HG03469 (cell line): ENCODE measurements at regions not wholly inside any gene's neighbourhood (a gene's known extent, or its start where the extent isn't known, plus 50 kb on each side); places are given as distances from the start of the nearest gene placed in this dataset.
"Not testable (repeated sequence)": the region's sequence is repeated elsewhere in the genome, so short reads cannot be mapped to it uniquely, and the experiment has no call there.

ENCODE experiments used
- ATAC-seq: cut with Tn5 transposase; IDR thresholded peaks from one replicate; pipeline ENCODE4 v1.9.1; 2021; ENCODE audit warnings: mild to moderate bottlenecking, moderate library complexity, moderate number of reproducible peaks; ENCODE audit not compliant: unreplicated experiment

DNA sequence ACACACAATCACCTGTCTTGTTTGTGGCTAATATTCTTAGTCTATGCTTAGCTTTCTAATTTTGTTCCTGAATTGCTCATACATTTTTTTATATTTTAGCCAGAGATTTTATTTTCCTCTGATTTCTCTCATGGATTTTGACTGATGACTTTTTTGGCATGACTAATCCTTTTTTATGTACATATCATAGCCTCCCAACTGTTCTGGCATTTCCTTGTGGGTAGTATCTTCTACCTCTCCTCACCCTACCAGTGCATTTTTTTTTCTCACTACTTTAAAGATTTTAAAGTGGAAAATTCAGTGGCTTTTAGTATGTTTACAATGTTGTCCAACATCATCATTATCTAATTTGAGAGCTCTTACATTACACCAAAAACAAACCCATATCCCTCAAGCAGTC, 84.4 kb upstream of the TENM4 start:
- ATAC-seq, result no peak

DNA sequence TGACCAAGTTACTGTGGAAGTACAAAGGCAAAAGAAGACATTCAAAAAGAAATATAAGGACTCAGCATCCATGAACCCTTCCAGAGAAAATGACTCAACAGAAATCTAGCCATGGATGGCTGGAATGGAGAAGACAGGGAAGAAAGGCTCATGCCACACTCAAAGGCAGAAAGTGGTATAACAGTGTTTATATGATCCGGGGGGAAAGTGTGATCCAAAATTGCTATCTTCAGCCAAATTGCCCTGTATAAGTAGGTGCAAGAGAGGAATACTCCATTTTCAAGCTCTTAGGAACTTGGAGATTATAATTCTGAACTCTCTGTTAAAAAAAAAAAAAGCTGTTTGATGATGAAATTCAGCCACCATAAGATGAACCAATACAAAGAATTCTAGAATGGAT, 81.8 kb upstream of the TENM4 start:
- ATAC-seq, result no peak

DNA sequence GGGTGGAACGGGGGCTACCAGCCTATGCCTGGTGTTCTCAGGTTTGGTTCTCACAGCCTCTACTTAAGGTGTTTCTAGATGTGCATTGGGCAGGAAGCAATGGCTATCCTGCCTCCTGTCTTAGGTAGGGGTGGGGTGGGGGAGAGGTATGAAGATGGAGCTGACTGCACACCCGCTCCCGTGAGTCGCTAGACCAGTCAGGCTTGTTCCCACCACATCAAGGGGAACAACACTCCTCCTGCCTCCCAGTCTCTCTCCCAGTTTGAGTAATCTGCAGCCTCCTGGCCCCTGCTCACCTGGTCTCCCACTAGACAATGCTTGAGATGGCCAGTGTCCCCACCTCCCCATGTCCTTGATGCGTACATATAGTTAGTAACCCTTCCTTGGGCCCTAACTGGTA, 79.3 kb upstream of the TENM4 start:
- ATAC-seq, result no peak

DNA sequence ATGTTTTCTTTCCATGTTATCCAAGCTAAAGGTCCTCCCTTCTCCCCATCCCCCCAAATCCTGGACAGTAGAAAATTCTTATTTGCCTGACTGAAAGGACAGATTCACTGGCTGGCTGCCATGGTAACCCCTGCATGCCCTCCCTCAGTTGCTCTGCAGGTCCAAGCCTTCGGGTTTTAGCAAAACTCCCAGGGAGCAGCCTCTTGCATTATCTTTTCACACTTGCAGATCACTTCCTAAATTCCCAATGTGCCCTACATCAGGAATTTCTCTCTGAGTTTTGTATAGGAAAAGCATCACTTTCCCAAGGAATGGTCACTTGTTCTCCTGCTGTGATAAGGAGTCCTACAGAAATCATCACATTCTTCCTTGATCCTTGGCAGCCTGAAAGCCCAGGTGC, 75.0 kb upstream of the TENM4 start:
- no peak for ATAC-seq

DNA sequence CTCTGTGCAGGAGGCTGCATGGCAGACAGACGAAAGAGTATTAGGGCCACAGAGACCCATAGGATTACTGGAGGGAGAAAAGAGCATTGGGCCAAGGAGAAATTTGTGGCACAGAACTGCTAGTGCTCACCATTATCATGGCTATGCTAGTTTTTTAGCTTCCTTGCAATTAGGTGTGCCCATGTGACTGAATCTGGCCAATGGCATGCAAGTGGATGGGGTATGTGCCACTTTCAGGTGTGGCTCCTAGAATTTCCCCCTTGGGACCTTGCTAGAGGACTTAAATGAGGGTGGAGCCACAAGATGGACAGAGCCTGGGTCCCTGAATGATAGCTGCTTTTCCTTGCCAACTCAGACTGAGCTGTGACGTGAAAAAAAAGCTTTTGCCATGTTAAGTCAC, 73.9 kb upstream of the TENM4 start:
- ATAC-seq, result no peak

- no peak for ATAC-seq
These were observed 73.5 kb upstream of the TENM4 start for GRCh38 chr11:79514290-79514689.

- no peak for ATAC-seq
These were observed 72.1 kb upstream of the TENM4 start for GRCh38 chr11:79512706-79513469.

DNA sequence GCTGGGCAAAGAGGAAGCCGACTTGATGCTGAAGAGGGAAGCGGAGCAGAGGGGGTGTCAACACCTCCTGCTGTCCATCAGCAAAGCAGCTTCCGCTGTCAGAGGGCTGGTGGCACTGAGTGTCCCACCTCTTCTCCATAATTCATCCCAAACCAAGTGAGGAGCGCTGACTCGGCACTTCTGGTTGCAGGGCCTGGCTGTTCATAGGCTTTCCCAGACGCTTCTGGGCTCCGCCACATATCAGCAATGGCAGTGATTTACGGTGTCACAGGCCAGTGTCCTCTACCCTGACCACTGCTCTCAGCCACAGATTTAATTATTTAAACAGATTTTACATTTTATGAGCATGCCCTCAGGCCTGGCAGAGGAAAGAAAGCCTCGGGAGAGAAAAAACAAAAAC, 70.1 kb upstream of the TENM4 start:
- no peak for ATAC-seq

- no peak for ATAC-seq
These were observed 67.6 kb upstream of the TENM4 start for GRCh38 chr11:79508461-79508860.

DNA sequence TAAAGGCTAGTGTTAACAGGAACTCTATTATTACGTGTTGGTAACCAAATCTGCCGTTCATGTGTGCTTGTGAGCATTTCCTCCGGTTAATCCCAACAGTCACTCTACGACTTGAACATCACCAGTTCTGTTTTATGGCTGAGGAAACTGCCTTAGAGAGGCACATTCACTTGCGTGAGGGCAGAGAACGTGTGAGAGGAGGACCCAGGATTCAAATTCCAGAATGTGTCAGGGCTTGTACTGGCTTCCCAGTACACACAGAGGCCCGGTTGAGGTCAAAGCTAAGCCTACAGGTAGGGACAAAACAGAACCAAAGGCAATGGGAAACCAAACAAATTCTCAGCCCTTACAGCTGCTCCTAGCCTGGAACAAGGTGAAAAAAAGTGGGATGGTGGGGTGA, 66.9 kb upstream of the TENM4 start:
- no peak for ATAC-seq

DNA sequence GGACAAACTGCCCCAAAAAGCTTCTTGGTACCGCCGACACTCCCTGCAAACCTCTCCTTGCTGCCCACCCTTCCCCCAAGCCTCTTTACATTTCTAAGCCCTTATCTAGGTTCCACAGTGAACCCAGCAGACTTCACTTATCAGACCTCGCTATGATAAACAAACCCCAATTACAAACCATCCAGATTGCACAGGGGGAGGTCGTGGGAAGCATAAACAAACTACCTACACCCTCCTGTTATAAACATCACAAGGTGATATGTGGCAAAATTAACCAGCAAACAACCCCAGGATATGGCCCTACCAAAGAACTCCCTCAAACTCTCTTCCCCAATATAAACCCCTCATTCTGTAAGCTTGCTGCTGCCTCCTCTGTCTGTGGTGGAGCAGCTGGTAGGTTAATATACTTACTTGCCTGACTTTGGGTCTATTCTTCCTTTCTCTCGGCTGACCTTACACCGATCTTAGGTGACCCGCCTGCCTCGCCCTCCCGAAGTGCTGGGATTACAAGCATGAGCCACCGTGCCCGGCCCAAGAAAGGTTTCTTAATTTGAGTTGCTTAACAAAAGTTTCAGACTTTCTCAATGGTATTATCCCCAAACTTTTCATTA, 66.0 kb upstream of the TENM4 start:
- ATAC-seq, result no peak

DNA sequence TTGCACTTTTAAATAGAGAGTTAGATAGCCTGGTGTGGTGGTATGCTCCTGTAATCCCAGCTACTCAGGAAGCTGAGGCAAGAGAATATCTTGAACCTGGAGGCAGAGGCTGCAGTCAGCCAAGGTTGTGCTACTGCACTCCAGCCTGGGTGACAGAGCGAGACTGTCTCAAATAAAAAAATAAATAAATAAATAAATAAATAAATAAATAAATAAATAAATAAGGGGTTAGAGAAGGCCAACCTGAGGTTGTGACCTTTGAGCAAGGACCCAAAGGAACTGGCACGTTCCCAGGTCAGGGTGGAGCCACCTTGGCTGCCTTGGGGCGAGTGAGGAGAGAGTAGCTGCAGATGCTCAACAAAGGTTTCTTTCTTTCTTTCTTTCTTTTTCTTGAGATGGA, 65.3 kb upstream of the TENM4 start:
- no peak for ATAC-seq

- no peak for ATAC-seq
These were observed 62.2 kb upstream of the TENM4 start for GRCh38 chr11:79503028-79503427.

- ATAC-seq, result no peak
These were observed 60.9 kb upstream of the TENM4 start for GRCh38 chr11:79501707-79502106.

DNA sequence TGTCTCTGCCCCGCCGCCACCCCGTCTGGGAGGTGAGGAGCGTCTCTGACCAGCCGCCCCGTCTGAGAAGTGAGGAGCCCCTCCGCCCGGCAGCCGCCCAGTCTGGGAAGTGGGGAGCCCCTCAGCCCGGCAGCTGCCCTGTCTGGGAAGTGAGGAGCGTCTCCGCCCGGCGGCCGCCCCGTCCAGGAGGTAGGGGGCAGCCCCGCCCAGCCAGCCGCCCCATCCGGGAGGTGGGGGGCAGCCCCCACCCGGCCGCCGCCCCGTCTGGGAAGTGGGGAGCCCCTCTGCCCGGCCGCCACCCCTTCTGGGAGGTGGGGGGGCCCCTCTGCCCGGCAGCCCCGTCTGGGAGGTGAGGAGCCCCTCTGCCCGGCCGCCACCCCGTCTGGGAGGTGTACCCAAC, 59.1 kb upstream of the TENM4 start:
- not testable (repeated sequence) for ATAC-seq

DNA sequence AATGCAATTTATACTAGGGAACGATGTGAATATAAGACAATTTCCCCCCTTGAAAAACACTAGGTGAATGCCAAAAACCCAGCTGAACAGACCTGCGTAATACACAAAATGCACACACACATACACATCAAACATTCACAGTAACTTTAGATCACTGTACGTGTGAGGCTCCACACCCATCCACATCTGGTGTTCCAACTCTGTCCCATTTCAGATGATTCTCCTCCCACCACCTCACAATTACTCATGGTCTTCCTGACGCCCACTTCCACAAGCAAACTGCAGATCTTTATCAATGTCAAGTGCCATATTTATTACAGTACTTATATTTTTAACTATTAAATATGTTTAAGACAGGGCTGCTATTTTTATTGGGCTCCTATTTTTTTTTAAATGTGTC, 57.8 kb upstream of the TENM4 start:
- ATAC-seq, result no peak

DNA sequence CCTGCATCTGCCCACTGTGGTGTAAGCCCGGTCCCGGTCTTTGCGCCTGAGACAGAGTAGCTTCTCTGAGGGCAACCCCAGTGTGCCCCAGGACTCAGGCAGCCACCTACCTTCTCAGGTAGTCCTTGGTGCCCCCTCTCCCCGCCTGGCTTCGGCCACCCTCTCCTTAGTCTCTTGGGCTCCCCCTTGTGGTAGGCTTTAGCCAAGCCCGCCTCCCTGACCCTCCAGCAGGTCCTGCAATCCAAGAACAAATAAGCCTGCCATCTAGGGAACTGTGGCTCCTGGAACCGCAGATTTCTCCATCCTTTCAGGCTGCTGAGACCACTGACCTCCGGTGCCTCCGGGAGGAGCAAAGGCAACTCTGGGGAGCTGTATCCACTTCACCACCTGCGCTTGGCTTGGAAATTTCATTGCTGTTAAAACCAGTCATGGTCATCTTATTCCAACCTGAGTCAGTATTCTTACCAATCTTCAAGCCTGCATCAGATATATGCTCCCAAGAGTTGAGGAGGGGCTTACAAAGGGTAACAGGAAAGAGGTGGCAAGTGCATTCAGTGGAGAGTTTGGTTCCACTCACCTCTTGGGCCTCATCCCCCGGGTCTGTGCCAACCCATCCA, 52.8 kb upstream of the TENM4 start:
- ATAC-seq, result peak; percentile 79

GRCh38 chr11:79492008-79492407, 51.2 kb upstream of the TENM4 start:
- ATAC-seq, result no peak
